Adipocyte (in vitro differentiated cells): ENCODE measurements at regions not wholly inside any gene's neighbourhood (a gene's known extent, or its start where the extent isn't known, plus 50 kb on each side); places are given as distances from the start of the nearest gene placed in this dataset.

Experiments used
- DNase-seq: peaks from one replicate; pipeline ENCODE4 v3.0.0-alpha.2; 2015; ENCODE audit warnings: low read depth
- H3K27me3 ChIP-seq: replicated peaks from 2 replicates; pipeline ENCODE4 v1.7.0; 2013; ENCODE audit warnings: mild to moderate bottlenecking, low read length, moderate library complexity; ENCODE audit not compliant: control insufficient read depth, insufficient read depth
- H3K36me3 ChIP-seq: 2 replicates; pipeline ENCODE4 v1.7.0; 2013; ENCODE audit warnings: low read length, mild to moderate bottlenecking, moderate library complexity; ENCODE audit not compliant: control insufficient read depth, insufficient read depth, severe bottlenecking
- H3K4me1 ChIP-seq: 2 replicates; pipeline ENCODE4 v1.7.0; 2013; ENCODE audit warnings: mild to moderate bottlenecking, low read length, moderate library complexity; ENCODE audit not compliant: control insufficient read depth, insufficient read depth
- H3K4me3 ChIP-seq: 2 replicates; pipeline ENCODE4 v1.7.0; 2013; ENCODE audit warnings: mild to moderate bottlenecking, low read length, moderate library complexity
- H3K9ac ChIP-seq: 2 replicates; pipeline ENCODE4 v1.7.0; 2013; ENCODE audit warnings: mild to moderate bottlenecking, low read length, moderate library complexity
- H3K9me3 ChIP-seq: 2 replicates; pipeline ENCODE4 v1.7.0; 2013; ENCODE audit warnings: mild to moderate bottlenecking, low read length, moderate library complexity; ENCODE audit not compliant: control insufficient read depth

DNA sequence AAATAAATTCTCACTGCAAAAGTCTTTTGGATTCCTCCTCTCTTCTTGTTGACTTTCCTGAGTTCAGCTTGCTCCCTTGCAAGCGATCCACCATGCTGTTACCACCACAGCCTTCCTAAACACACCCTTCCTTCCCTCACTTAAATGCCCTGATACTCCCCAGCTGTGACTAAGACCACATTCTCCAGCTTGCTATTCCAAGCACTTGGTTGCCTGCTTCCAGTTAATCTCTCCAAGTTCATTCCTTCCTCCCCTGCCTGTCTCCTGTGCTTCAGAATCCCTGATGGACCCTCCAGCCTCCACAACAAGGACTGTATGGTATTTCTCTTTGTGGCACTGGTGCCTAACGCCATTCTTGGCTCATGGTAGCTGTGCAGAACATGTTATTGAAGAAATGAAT lies 603.9 kb upstream of the CADM1 start:
- Histone ChIP-seq H3K4me3 (no peak overlapping the region), H3K9ac (no peak overlapping the region), H3K9me3 (peaks cover 3% of the 10 kb centered on the region), H3K36me3 (no peaks in the 10 kb centered on the region), H3K27me3 (no peaks in the 10 kb centered on the region), H3K4me1 (no peaks in the 10 kb centered on the region)
- DNase-seq: no peak

DNA sequence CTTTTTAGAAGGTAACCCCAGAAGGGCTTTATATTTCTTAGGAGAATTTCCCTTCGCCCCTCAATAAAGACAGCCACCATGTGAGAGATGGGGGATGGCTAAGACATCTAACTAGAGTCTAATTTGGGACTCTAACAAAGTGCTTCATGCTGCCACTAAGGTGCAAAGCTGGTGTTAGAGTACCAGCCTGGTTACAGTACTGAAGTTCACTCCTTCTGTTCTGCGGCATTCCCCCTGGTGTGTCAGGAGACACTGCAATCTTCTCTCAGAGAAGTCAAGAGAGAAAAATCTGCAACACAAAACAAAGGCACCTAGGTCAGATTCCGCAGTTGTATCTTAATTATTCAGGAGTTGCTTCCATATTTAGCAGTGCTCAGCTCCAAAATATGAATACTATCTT lies 603.0 kb upstream of the CADM1 start:
- Histone ChIP-seq H3K4me1 (no peaks in the 10 kb centered on the region), H3K4me3 (no peak overlapping the region), H3K36me3 (no peaks in the 10 kb centered on the region), H3K9ac (no peak overlapping the region), H3K27me3 (no peaks in the 10 kb centered on the region), H3K9me3 (no peaks in the 10 kb centered on the region)
- DNase-seq: no peak

DNA sequence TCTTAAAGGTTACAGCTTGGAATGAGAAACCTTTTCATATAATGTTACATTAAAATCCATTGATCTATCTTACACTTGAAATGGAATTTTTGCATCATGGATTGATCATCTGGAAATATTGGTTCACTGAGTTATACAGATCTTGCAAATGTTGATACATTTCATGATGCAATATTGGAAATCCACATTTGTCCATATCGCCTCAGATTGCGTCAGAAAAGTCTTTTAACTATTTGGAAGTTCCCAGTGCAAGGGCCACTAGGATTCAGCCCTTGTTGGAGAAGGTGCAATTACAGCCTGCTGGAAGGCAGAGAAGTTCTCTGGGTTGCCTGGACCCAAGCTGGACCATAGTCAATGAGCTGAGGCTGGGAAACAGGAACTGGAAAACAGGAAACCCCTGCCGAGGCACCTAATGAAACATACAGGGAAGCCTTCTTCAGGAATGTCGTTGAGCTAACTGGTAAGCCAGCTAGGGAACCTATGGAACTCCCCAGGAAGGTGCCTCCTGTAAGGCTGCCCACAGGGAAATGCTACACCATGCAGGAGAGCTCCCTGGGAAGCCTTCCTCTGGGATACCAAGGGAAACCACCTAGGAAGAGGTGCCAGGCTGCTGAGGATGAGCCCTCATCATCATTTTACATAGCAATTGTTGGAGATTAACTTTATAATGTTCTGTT lies 600.4 kb upstream of the CADM1 start:
- DNase-seq: no peak
- no peaks in the 10 kb centered on the region for H3K4me1 ChIP-seq
- no peaks in the 10 kb centered on the region for H3K27me3 ChIP-seq
- H3K9me3 ChIP-seq: no peaks in the 10 kb centered on the region
- no peaks in the 10 kb centered on the region for H3K36me3 ChIP-seq
- no peak overlapping the region for H3K9ac ChIP-seq
- H3K4me3 ChIP-seq: no peak overlapping the region

DNA sequence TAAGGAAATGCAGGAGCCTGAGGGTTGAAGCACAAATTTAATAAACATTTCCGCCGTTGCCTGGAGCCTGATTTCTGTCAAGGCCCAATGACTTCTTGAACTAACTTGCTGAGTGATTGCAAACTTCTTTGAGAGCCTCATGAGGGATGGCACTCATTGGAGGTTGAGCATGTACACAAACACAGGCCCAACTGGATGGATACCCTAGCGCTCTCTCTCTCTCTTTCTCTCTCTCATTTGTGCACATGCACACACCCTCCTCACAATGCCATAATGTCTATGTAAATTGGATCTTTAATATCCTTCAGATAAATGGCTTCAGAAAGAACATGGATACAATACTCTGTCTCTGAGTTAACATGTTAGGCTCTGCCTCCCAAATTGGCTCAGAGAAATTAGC lies 597.7 kb upstream of the CADM1 start:
- Histone ChIP-seq H3K27me3 (peaks cover 3% of the 10 kb centered on the region), H3K9me3 (no peaks in the 10 kb centered on the region)

DNA sequence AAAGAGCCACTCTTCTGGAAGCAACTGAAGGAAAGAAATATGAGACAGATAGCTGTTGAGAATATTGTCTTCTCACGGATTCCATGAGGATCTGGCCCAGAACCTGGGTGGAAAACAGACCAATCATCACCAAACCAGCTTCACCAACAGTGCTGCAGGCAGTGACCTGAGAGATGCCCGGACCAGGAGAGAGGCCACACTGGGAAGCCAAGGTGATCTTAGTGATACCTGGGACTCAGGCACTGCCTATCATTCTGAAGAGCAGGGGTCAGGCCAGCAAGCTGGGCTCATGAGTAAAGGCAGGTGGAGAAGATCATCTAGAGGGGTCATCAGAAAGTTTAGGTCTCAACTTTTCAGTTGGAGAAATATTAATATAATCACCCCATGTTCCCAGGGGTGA lies 595.8 kb upstream of the CADM1 start:
- Histone ChIP-seq H3K36me3 (no peaks in the 10 kb centered on the region), H3K9ac (no peak overlapping the region), H3K27me3 (peaks cover 3% of the 10 kb centered on the region), H3K4me1 (no peaks in the 10 kb centered on the region), H3K9me3 (no peaks in the 10 kb centered on the region), H3K4me3 (no peak overlapping the region)
- DNase-seq: no peak

More for the DNA sequence above, 597.7 kb upstream of the CADM1 start:
- no peak for DNase-seq
- Histone ChIP-seq H3K9ac (no peak overlapping the region), H3K36me3 (no peaks in the 10 kb centered on the region), H3K4me3 (no peak overlapping the region), H3K4me1 (no peaks in the 10 kb centered on the region)

DNA sequence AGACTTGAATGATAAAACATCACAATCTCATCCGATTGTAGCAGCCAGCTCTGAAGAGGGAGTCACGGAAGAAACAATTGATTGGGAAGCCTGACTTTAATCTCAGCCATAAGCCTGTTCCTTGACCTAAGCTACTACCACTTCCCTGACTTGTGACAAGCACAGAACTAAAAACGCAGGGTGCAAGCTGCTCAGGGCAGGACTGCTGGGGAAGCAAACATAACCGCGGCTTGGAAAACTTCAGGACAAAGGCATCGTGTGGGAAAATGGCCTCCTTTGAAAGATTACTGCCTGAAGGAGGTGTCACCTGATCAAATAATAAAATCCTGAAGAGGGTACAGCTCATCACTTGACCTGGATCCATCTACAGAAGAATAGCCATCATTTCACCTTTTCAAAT lies 595.3 kb upstream of the CADM1 start:
- Histone ChIP-seq H3K4me3 (no peak overlapping the region), H3K9ac (no peak overlapping the region), H3K9me3 (no peaks in the 10 kb centered on the region), H3K36me3 (no peaks in the 10 kb centered on the region), H3K4me1 (no peaks in the 10 kb centered on the region), H3K27me3 (peaks cover 3% of the 10 kb centered on the region)
- no peak for DNase-seq

DNA sequence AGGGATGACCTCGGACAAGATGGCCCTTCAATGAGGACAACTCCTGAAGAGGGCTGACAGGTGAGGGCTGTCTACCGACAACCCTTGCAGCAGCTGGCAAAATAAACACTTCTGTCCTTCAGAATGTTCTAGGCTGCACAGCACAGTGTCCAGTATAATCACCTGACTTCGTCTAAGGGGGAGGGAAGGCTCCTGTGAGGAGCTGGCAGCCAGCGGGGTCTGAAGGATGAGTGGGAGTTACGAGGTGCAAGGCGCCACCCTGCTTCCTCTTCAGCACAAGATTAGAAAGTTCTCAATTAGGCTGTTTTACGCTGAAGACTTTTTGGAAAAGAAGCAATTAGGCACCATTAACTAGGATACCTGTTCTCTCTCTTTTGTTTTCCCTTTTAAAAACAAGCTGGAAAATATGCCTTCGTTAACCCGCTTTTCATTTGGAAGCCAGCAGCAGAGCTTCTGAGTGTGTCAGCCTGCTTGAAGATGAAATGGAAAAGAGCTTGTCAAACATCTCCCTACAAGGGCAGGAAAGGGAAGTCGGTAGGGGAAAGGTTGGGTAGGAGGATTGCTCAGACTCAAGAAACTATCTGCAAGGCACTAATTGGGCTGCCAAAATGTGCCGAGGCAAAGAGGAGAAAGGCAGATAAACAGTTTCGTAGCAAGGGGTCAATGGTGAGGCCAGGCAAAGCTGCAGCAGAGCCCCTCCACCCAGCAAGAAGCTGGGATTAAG lies 592.2 kb upstream of the CADM1 start:
- Histone ChIP-seq H3K4me3 (no peak overlapping the region), H3K27me3 (peaks cover 3% of the 10 kb centered on the region), H3K9me3 (no peaks in the 10 kb centered on the region), H3K4me1 (no peaks in the 10 kb centered on the region), H3K9ac (no peak overlapping the region), H3K36me3 (no peaks in the 10 kb centered on the region)
- no peak for DNase-seq

DNA sequence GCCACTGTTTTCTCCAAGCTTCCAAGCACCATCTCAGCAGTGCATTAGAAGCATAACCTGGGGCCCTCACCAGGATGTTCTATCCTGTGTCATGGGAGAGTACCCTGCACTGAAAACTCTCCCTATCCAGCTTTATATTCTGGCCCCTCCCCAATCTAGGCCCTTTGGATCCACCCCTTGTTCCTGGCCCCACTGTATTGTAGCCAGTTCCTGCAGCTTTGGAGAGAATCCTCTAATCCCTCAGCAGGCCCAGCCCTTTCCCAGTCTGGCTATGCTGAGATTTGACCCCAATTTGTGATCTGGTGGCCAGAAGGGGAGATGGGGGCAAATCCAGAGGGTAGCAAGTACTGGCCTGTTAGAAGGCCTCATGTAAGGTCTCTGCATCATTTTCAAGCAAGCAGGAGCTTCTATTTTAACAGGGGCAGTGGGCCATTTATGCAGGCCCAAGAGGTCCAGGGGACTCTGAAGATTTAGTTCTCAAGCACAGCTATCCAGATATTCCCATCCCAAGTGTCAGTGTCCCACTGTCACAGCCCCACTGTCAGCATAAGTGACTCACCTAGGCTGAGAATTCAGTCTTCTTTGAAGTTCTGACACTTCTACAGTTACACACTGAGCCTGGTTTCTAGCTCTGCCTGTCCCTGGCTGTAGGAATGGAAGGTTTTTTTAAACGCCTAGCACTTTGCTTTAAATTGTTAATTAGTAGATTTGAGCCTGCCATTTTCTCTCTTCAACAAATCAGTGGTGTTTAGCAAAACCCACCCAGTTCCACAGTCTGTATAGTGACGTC lies 589.5 kb upstream of the CADM1 start:
- H3K4me1 ChIP-seq: no peaks in the 10 kb centered on the region
- no peaks in the 10 kb centered on the region for H3K27me3 ChIP-seq
- no peaks in the 10 kb centered on the region for H3K36me3 ChIP-seq
- H3K4me3 ChIP-seq: no peak overlapping the region
- DNase-seq: no peak
- no peak overlapping the region for H3K9ac ChIP-seq
- no peaks in the 10 kb centered on the region for H3K9me3 ChIP-seq

DNA sequence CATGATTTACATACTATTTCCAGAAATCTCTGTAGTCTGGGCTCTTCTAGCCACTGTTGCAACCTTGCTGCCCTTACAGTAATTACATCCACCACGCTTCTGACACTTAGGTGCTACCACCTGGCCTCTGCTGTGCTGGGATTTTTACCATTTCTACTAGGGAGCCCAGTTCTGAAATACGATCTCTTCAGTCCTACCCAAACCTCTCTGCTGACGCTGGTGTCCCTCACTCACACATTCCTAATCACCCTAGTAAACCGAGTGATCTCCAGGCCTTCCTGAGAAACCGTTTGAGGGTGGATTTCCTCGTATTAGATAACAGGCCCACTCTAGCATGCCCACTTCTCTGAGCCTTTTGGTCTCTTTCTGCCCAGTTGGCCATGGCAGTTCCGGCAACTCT lies 588.9 kb upstream of the CADM1 start:
- DNase-seq: no peak
- Histone ChIP-seq H3K9me3 (no peaks in the 10 kb centered on the region), H3K4me1 (no peaks in the 10 kb centered on the region), H3K9ac (no peak overlapping the region), H3K27me3 (no peaks in the 10 kb centered on the region), H3K4me3 (no peak overlapping the region), H3K36me3 (no peaks in the 10 kb centered on the region)

DNA sequence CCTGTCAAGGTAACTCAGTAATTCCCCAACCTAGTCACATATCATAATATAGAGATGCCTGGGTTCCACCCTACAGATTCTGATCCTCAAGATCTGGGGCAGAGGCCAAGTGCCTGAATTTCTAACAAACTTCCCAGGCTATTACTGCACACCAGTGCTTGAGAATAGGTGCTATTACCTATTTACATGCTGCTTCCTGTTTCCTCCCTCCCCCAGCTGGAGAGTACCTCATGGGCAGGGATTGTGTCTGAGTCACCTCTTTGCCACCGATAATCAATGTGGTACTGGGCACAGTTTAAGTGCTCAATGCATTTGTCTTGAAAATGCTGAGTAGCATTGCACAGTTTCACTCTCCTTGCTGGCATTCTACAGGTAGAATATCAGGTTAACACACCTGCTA lies 582.2 kb upstream of the CADM1 start:
- Histone ChIP-seq H3K9ac (no peak overlapping the region), H3K4me3 (no peak overlapping the region), H3K27me3 (peaks cover 5% of the 10 kb centered on the region), H3K4me1 (no peaks in the 10 kb centered on the region), H3K9me3 (no peaks in the 10 kb centered on the region), H3K36me3 (no peaks in the 10 kb centered on the region)
- no peak for DNase-seq

DNA sequence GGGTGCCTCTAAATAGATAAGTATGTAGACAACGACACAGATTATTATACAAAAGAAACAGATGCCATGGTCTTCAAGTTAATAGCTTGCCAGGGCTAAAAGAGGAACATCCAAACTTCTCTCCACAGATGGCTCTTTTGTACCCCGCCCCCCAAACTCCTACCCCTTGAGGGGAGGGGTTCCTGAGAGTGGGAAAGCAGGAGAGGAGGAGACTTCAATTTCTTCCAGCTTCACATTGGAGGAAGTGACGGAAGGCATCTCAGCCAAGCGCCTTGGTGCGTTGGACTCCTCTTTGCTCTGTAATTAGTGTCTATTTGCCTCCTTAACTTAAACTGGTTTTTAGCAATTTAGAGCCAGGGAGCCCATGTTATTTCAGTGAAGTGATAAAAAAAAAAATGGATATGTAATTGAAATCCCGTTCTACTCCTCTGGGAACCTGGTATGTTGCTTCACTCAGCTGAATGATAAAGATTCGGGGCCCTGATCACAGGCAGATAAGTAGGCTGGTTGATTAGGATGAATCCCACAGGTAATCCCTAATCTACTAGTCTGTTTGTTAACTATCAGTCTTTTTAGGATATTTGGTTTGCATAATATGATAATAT lies 580.9 kb upstream of the CADM1 start:
- H3K4me1 ChIP-seq: no peaks in the 10 kb centered on the region
- H3K36me3 ChIP-seq: no peaks in the 10 kb centered on the region
- peaks cover 8% of the 10 kb centered on the region for H3K27me3 ChIP-seq
- no peaks in the 10 kb centered on the region for H3K9me3 ChIP-seq
- H3K9ac ChIP-seq: no peak overlapping the region
- DNase-seq: no peak
- no peak overlapping the region for H3K4me3 ChIP-seq
